IPS-18a (cell line): ENCODE measurements at regions not wholly inside any gene's neighbourhood (a gene's known extent, or its start where the extent isn't known, plus 50 kb on each side); places are given as distances from the start of the nearest gene placed in this dataset.
A peak's percentile ranks its signal among the peaks of the same experiment; 100 is the strongest.

ENCODE experiments used
- H3K27ac ChIP-seq: one replicate; pipeline ENCODE4 v1.5.1; 2013; ENCODE audit warnings: low read length
- H3K27me3 ChIP-seq: one replicate; pipeline ENCODE4 v1.6.1; 2013; ENCODE audit warnings: mild to moderate bottlenecking, low read length; ENCODE audit not compliant: control insufficient read depth, insufficient read depth
- H3K36me3 ChIP-seq: one replicate; pipeline ENCODE4 v1.6.1; 2013; ENCODE audit warnings: low read depth, low read length; ENCODE audit not compliant: control insufficient read depth
- H3K4me1 ChIP-seq: one replicate; pipeline ENCODE4 v1.6.1; 2013; ENCODE audit warnings: low read depth, low read length; ENCODE audit not compliant: control insufficient read depth
- H3K4me3 ChIP-seq: one replicate; pipeline ENCODE4 v1.5.1; 2013; ENCODE audit warnings: low read length
- H3K9ac ChIP-seq: one replicate; pipeline ENCODE4 v1.6.1; 2013; ENCODE audit warnings: mild to moderate bottlenecking, low read length, moderate library complexity
- H3K9me3 ChIP-seq: one replicate; pipeline ENCODE4 v1.6.1; 2013; ENCODE audit warnings: low read depth, low read length; ENCODE audit not compliant: control insufficient read depth

DNA sequence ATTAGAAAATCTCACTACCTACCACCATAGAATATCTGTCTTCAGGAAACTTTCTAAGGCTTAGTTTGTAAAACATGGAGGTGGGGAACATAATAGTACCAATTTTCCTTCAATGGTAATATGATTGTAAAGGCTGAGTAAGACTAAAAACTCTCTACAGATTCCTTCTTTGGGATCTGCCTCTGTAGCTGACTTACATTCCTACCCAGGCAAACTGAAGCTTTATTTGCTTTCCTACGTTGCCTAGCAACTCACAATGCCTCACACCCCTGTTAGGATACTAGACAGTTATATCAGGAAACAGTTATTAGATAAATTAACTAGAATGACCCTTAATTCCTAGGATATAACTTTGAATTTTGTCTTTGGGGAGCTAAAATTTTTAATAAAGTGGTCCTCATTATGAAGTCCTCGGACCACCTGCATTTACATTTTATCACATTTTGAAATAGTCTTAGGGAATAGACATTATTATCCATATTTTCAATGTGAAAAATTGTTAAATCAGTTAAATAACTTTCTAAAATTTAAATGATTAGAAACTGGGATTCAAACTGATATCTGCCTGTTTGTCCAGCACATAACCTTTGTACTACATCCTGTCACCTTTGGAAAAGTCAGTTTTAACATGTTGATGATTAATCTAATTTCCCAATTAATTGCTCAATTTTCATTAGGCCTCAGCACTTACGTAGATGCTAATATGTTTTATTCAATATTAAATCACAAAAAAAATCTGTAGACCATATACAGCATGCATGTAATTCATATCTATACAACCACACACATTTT lies 591.4 kb downstream of the RNF144B start:
- no peaks in the 10 kb centered on the region for H3K27me3 ChIP-seq
- H3K27ac ChIP-seq: peak overlapping the region; percentile 50
- H3K36me3 ChIP-seq: no peaks in the 10 kb centered on the region
- H3K9ac ChIP-seq: peak overlapping the region; percentile 38
- peaks cover 10% of the 10 kb centered on the region for H3K4me1 ChIP-seq
- H3K9me3 ChIP-seq: no peaks in the 10 kb centered on the region
- H3K4me3 ChIP-seq: no peak overlapping the region

DNA sequence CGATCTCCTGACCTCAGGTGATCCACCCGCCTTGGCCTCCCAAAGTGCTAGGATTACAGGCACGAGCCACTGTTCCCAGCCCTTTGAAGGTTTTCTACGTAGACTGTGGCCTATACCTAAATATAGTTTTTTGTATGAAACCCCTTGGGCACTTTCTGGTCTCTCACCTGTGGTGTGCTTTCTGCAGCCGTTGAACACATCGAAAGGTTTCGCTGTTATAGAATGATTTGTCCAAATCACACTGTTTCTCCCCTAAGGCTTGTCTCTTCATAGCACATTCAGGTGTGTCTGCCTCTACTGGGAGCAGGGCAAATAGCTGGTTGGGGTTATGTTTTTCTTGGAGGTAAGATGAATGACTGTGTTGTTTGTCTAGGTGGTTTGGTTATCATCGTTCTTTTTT lies 597.9 kb downstream of the RNF144B start:
- H3K36me3 ChIP-seq: no peaks in the 10 kb centered on the region
- H3K4me3 ChIP-seq: no peak overlapping the region
- no peak overlapping the region for H3K9ac ChIP-seq
- no peaks in the 10 kb centered on the region for H3K9me3 ChIP-seq
- H3K27me3 ChIP-seq: no peaks in the 10 kb centered on the region
- H3K27ac ChIP-seq: no peak overlapping the region
- peaks cover 4% of the 10 kb centered on the region for H3K4me1 ChIP-seq

DNA sequence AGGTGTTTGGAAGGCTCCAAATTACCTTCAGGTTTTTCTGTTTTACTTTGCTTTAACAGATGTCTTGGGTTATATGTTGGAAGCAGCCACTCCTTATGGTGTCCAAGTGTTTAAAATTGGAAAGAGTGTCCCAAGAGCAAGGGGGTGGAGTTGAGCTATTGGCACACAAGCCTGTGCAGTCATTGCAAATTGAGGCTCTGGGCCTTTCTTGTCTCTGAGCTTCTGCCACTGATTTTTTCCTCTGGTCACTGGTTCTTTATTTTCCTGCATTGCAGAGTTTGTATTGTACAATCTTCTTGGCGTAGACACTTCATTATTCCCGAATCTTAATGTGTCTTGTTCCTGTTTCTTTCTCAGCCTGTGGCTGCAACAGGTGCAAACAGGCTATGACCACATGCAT lies 598.8 kb downstream of the RNF144B start:
- Histone ChIP-seq H3K36me3 (no peaks in the 10 kb centered on the region), H3K27ac (no peak overlapping the region), H3K27me3 (no peaks in the 10 kb centered on the region), H3K4me1 (peaks cover 6% of the 10 kb centered on the region), H3K9me3 (no peaks in the 10 kb centered on the region), H3K9ac (no peak overlapping the region), H3K4me3 (no peak overlapping the region)

DNA sequence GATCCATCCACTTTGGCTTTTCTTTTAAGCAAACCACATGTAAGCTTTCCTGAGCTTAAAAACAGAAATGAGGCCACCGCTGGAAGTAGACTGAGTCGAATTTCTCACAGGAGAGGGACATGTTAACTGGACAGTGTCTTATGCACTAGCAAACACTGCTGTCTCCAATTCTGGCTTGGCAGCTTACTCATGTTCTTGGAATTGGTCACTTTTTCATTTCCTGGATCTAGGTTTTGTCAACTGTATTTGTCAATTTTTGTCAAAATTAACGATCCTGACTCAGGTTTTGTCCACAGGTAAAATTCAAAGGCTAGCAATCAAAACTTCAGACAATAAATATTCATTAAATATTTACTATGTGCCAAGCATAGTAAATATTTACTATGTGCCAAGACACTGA lies 601.5 kb downstream of the RNF144B start:
- Histone ChIP-seq H3K27me3 (no peaks in the 10 kb centered on the region), H3K9me3 (no peaks in the 10 kb centered on the region), H3K27ac (no peak overlapping the region), H3K36me3 (no peaks in the 10 kb centered on the region), H3K4me1 (peaks cover 9% of the 10 kb centered on the region), H3K4me3 (no peak overlapping the region), H3K9ac (no peak overlapping the region)

DNA sequence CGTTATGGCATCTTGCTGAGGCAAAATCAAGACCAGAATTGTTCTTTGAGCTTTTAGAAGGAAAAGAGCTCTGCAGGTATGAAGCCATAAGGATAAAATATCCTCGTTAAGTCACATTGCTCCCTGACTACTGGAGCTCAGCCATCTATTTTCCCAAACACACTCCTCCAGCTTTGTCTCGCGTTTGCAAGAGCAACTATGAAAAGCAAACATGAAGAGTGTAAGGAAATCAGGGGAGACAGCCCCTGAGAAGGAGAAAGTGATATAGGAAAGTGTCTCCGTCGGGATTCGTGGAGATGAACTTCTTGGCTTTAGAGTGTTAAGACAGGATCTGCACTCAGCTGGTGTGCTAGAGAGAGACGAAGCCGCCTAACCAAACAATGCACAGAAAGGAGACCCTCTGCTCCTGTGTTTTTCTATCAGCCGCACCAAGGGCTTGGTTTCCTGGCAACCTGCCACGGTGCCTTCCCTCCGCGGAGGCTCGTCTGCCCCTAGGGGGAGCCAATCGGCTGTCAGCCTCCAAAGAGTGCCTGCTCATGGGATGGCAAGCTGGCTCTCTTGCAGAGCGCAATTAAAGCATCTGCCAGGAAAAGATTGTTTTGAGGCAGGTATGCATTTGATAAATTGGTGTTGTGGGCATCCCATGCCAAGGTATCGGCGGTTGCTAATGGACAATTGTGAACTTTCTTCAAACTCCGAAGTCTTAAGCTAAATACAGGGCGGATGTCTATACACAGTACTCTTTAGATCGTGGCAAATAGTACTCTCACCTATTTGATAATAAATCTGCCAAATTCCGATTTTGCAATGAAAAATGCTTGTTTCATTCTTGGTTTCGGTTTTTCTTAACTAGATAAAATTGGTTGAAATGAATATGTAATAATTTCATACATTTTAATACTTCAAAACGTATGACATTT lies 603.2 kb downstream of the RNF144B start:
- Histone ChIP-seq H3K27me3 (no peaks in the 10 kb centered on the region), H3K4me1 (peaks cover 9% of the 10 kb centered on the region), H3K9me3 (no peaks in the 10 kb centered on the region), H3K9ac (peak overlapping the region; percentile 26), H3K27ac (no peak overlapping the region), H3K36me3 (no peaks in the 10 kb centered on the region), H3K4me3 (peak overlapping the region; percentile 23)

DNA sequence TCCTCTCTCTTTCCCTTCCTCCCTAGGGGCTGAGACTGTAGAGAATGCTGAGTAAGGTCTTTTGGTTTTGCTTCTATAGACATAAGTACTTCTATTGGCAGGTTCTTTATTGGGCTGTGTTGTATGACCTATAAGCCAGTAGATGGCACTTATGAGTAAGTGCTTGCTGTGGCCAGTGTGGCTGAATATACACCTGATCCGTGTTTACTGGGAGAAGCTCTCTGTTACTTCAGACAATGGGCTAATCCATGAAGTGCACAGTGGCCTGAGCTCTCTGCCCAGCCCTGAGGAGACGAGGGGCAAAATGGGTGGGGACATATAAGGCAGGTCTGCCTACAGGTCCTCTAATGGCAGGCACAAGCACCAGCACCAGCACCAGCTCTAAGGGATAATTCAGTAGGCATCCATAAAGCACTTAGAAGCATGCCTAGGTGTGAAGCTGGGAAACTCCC lies 610.3 kb downstream of the RNF144B start:
- Histone ChIP-seq H3K4me1 (no peaks in the 10 kb centered on the region), H3K36me3 (no peaks in the 10 kb centered on the region), H3K27ac (no peak overlapping the region), H3K9me3 (no peaks in the 10 kb centered on the region), H3K27me3 (no peaks in the 10 kb centered on the region), H3K4me3 (no peak overlapping the region), H3K9ac (no peak overlapping the region)

DNA sequence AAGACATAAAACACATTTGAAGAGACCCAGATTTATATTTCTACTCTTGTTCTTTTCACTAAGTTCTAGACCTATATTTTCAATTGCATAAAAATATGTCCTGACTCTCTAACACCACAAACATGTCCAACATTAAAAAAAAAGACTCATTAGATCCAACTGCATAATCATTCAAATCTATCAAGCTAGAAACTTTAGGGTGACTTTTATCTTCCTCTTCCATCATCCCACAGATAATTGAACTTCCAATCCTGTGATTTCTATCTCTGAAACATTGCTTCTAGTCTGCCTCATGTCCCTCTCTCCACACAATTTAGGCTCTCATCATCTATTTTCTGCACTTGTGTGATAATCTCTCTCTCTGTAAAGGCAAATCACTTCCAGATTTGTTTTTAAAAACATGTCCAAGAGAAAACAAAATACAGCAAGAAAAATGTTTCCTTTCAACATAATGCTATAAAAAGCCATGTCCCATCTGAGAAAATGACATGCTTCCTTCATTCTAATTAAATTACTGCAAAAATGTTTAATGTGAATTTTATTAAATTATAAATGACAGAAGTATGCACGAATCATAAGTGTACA lies 615.9 kb downstream of the RNF144B start:
- H3K27ac ChIP-seq: no peak overlapping the region
- H3K9ac ChIP-seq: no peak overlapping the region
- no peak overlapping the region for H3K4me3 ChIP-seq
- no peaks in the 10 kb centered on the region for H3K4me1 ChIP-seq
- no peaks in the 10 kb centered on the region for H3K9me3 ChIP-seq
- H3K27me3 ChIP-seq: no peaks in the 10 kb centered on the region
- no peaks in the 10 kb centered on the region for H3K36me3 ChIP-seq

DNA sequence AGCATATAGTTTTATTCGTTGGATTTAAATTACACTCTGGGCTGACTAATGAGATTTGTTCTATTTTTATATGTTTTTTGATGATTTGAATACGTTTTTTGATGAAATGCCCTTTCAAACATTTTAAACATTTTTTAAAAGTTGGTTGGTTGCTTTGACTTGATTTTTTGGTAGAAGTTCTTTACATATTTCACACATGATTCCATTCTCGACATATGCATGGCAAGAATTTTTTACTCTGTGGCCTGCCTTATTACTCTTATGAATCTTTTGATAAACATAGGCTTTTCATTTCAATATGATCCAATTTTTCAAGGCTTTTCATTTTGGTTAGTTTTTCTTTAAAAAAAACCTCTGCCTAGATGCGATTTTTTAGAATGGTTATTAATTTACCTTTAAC lies 617.0 kb downstream of the RNF144B start:
- Histone ChIP-seq H3K27ac (no peak overlapping the region), H3K9me3 (no peaks in the 10 kb centered on the region), H3K27me3 (no peaks in the 10 kb centered on the region), H3K36me3 (no peaks in the 10 kb centered on the region), H3K4me1 (no peaks in the 10 kb centered on the region), H3K4me3 (no peak overlapping the region), H3K9ac (no peak overlapping the region)

DNA sequence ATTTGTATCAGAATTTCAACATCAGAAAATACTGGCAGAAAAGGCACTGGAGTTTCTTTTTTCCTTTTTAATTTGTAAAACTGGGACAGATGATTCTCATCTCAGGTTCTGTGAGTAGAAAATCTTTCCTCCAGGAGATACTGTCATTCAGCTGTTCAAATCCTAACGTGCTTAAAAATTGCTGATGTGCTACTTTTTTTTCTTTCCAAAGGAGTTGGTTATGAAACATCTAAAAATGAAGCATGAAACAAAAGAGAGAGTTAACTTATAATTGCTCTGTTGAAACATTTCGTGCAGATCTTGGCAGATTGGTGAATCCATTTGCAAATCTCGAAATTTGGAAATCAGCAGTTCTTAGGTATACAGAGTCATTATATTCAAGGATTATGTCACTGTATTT lies 622.6 kb downstream of the RNF144B start:
- no peaks in the 10 kb centered on the region for H3K4me1 ChIP-seq
- no peak overlapping the region for H3K9ac ChIP-seq
- H3K4me3 ChIP-seq: no peak overlapping the region
- H3K27me3 ChIP-seq: no peaks in the 10 kb centered on the region
- H3K36me3 ChIP-seq: no peaks in the 10 kb centered on the region
- H3K9me3 ChIP-seq: no peaks in the 10 kb centered on the region
- no peak overlapping the region for H3K27ac ChIP-seq

DNA sequence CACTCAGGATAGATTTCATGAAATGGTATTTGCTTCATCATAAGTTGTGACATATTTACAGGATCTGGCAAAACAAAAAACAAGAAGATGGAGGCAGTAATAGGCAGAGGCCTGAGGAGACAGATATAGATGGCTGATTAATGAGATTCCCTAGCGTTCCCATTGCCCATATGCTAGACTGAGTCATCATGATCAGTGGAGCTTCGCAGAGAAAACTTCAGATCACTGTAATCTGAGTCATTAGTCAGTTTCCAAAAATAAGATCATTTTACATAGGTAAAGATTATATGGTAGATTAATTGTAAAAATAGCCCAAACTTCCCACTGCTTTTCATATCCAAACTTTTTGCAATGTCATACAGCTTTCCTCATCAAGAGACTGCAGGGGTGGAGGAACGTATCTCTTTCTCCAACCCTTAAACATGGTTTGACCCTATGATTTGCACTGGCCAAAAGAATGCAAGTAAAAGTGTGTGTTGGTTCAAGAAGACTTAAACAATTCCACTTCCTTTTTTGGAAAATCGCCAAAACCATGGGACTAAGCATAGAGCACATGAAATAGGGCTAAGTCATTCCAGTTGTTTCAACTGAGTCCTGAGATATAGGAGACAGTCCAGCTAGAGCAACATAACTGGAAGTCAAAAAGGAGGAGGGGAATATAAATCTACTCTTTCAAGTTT lies 626.0 kb downstream of the RNF144B start:
- no peaks in the 10 kb centered on the region for H3K9me3 ChIP-seq
- no peaks in the 10 kb centered on the region for H3K36me3 ChIP-seq
- H3K4me1 ChIP-seq: no peaks in the 10 kb centered on the region
- H3K9ac ChIP-seq: no peak overlapping the region
- no peaks in the 10 kb centered on the region for H3K27me3 ChIP-seq
- no peak overlapping the region for H3K4me3 ChIP-seq
- no peak overlapping the region for H3K27ac ChIP-seq

DNA sequence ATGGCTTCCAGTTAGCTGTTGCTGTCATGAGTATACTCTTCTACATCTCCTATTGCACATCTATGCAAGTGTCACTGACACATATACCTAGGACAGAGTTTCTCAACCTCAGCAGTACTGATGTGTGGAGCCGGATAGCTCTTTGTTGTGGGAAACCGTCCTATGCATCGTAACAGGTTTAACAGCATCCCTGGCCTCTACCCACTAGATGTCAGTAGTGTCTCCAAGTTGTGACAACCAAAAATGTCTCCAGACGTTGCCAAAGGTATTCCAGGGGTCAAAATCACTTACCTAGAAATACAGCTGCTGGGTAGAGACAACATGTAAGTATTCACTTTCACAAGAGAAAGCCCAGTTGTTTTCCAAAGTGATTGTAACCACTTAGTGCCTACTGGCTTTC lies 637.6 kb downstream of the RNF144B start:
- Histone ChIP-seq H3K9me3 (no peaks in the 10 kb centered on the region), H3K36me3 (no peaks in the 10 kb centered on the region), H3K27ac (no peak overlapping the region), H3K27me3 (no peaks in the 10 kb centered on the region), H3K4me3 (no peak overlapping the region), H3K9ac (no peak overlapping the region), H3K4me1 (no peaks in the 10 kb centered on the region)
